IMR-90 (cell line): ENCODE measurements at regions not wholly inside any gene's neighbourhood (a gene's known extent, or its start where the extent isn't known, plus 50 kb on each side); places are given as distances from the start of the nearest gene placed in this dataset.

Experiments
- ATAC-seq: fragments of 200-7000 bp; cut with Tn5 transposase; 2 replicates; pipeline ENCODE4 v1.9.1; 2020; ENCODE audit warnings: low read depth, mild to moderate bottlenecking, moderate library complexity
- BruUV-seq: library from RNA; stranded (reverse); fragments of 400-500 nt; replicated peaks from 2 replicates; lab custom pipeline; 2021; lab: Mats Ljungman, UMichigan
- CTCF ChIA-PET: fragments of 300-600 bp; formaldehyde crosslinking; extraction: SDS; loops from one replicate; lab custom pipeline; 2021; ENCODE audit warnings: antibody characterized with exemption; lab: Yijun Ruan, JAX
- POLR2A ChIA-PET: fragments of 300-600 bp; sonication (Branson Sonifier 250); formaldehyde crosslinking; loops from one replicate; lab custom pipeline; 2022; ENCODE audit warnings: antibody characterized with exemption; ENCODE audit not compliant: unreplicated experiment; lab: Charles Lee
- DNase-seq: peaks from one replicate; pipeline ENCODE4 v3.0.0; 2013
- H2AFZ ChIP-seq: replicated peaks from 2 replicates; pipeline ENCODE3; 2013; ENCODE audit warnings: low read length, mild to moderate bottlenecking; ENCODE audit not compliant: poor library complexity
- H2AK5ac ChIP-seq: 2 replicates; pipeline ENCODE4 v1.6.1; 2013; ENCODE audit warnings: low read depth, low read length, inconsistent platforms
- H2AK9ac ChIP-seq: replicated peaks from 2 replicates; pipeline ENCODE3; 2013; ENCODE audit warnings: mild to moderate bottlenecking, low read depth, low read length, moderate library complexity; ENCODE audit not compliant: poor library complexity
- H2BK120ac ChIP-seq: 2 replicates; pipeline ENCODE4 v1.6.1; 2013; ENCODE audit warnings: low read depth, low read length, inconsistent platforms
- H2BK15ac ChIP-seq: 3 replicates; pipeline ENCODE4 v1.6.1; 2013; ENCODE audit warnings: low read depth, low read length, inconsistent platforms
- H2BK20ac ChIP-seq: 2 replicates; pipeline ENCODE4 v1.6.1; 2013; ENCODE audit warnings: low read depth, mild to moderate bottlenecking, inconsistent platforms, low read length, moderate library complexity
- H2BK5ac ChIP-seq: 2 replicates; pipeline ENCODE4 v1.6.1; 2013; ENCODE audit warnings: mild to moderate bottlenecking, low read depth, low read length, inconsistent platforms; ENCODE audit not compliant: poor library complexity, severe bottlenecking
- H3K14ac ChIP-seq: replicated peaks from 2 replicates; pipeline ENCODE4 v1.6.1; 2013; ENCODE audit warnings: low read depth, low read length, inconsistent platforms
- H3K18ac ChIP-seq: 2 replicates; pipeline ENCODE4 v1.6.1; 2013; ENCODE audit warnings: low read depth, low read length, control low read depth
- H3K23ac ChIP-seq: 2 replicates; pipeline ENCODE4 v1.6.1; 2013; ENCODE audit warnings: low read depth, low read length, inconsistent platforms
- H3K27ac ChIP-seq: 2 replicates; pipeline ENCODE4 v1.5.1; 2013; ENCODE audit warnings: mild to moderate bottlenecking, control low read depth, low read length; ENCODE audit not compliant: insufficient read depth
- H3K27me3 ChIP-seq: 2 replicates; pipeline ENCODE4 v1.6.1; 2013; ENCODE audit warnings: low read length; ENCODE audit not compliant: control insufficient read depth, insufficient read depth
- H3K36me3 ChIP-seq: 2 replicates; pipeline ENCODE4 v1.6.1; 2013; ENCODE audit warnings: low read length, mixed read lengths; ENCODE audit not compliant: control insufficient read depth, insufficient read depth
- H3K4ac ChIP-seq: 2 replicates; pipeline ENCODE4 v1.6.1; 2013; ENCODE audit warnings: low read depth, low read length, inconsistent platforms
- H3K4me1 ChIP-seq: 2 replicates; pipeline ENCODE4 v1.6.1; 2013; ENCODE audit warnings: low read length, mixed read lengths; ENCODE audit not compliant: control insufficient read depth, insufficient read depth
- H3K4me2 ChIP-seq: 2 replicates; pipeline ENCODE4 v1.6.1; 2013; ENCODE audit warnings: low read depth, mild to moderate bottlenecking, control low read depth, low read length, moderate library complexity
- H3K4me3 ChIP-seq: 2 replicates; pipeline ENCODE4 v1.5.1; 2013; ENCODE audit warnings: low read depth, mild to moderate bottlenecking, control low read depth, low read length, moderate library complexity; ENCODE audit not compliant: insufficient read depth
- H3K56ac ChIP-seq: 2 replicates; pipeline ENCODE4 v1.6.1; 2013; ENCODE audit warnings: low read length, inconsistent platforms; ENCODE audit not compliant: insufficient read depth; ENCODE audit errors: extremely low read depth
- H3K79me1 ChIP-seq, 2 experiments: 2 replicates each; pipeline ENCODE4 v1.6.1; 2013; ENCODE audit warnings: low read length in 2 of 2, inconsistent platforms in 1 of 2, low read depth in 1 of 2
- H3K9ac ChIP-seq: 2 replicates; pipeline ENCODE4 v1.6.1; 2013; ENCODE audit warnings: low read depth, low read length, control low read depth
- H3K9me1 ChIP-seq: 2 replicates; pipeline ENCODE4 v1.6.1; 2013; ENCODE audit warnings: low read length, inconsistent platforms; ENCODE audit not compliant: insufficient read depth
- H3K9me3 ChIP-seq: 2 replicates; pipeline ENCODE4 v1.6.1; 2013; ENCODE audit warnings: low read length; ENCODE audit not compliant: control insufficient read depth, insufficient read depth
- H4K20me1 ChIP-seq: 2 replicates; pipeline ENCODE4 v1.6.1; 2013; ENCODE audit warnings: low read length, inconsistent platforms; ENCODE audit not compliant: insufficient read depth
- H4K5ac ChIP-seq: 2 replicates; pipeline ENCODE4 v1.6.1; 2013; ENCODE audit warnings: mild to moderate bottlenecking, low read depth, low read length, control low read depth
- H4K8ac ChIP-seq, 2 experiments: 2 replicates each; pipeline ENCODE4 v1.6.1; 2013; ENCODE audit warnings: low read depth in 2 of 2, low read length in 2 of 2, control low read depth in 1 of 2, inconsistent platforms in 1 of 2
- H4K91ac ChIP-seq: 2 replicates; pipeline ENCODE4 v1.6.1; 2013; ENCODE audit warnings: low read depth, low read length, inconsistent platforms; ENCODE audit not compliant: insufficient read depth
- MXI1 ChIP-seq: IDR thresholded peaks from 2 replicates; pipeline ENCODE4 v1.6.1; 2012; ENCODE audit warnings: low read depth, mild to moderate bottlenecking, low read length, moderate library complexity, borderline replicate concordance
- WGBS, 2 experiments: methylation state at CpG; one replicate each; pipeline versions ENCODE4 v1.1.5 to v1.1.7; 2013; ENCODE audit warnings: missing lambda C conversion rate in 2 of 2; ENCODE audit not compliant: insufficient read length in 1 of 2; ENCODE audit errors: extremely low coverage in 2 of 2; 5-methylcytosine and 5-hydroxymethylcytosine counted together
- dilution Hi-C: fragments of 300-500 bp; cut with HindIII; formaldehyde crosslinking; loops from one replicate; pipeline ENCODE4 v1.14.3; 2018; ENCODE audit warnings: low sequenced_read_pairs; ENCODE audit not compliant: unreplicated experiment
- in situ Hi-C: fragments of 300-500 bp; cut with MboI; formaldehyde crosslinking; loops from 3 replicates; pipeline ENCODE4 v1.14.3; 2019; ENCODE audit warnings: low sequenced_read_pairs, inconsistent platforms, mixed read lengths
- intact Hi-C: fragments of 100-400 bp; cut with micrococcal nuclease; formaldehyde crosslinking; loops from 2 replicates; pipeline ENCODE4 v1.10.0; 2022
- TF ChIP-seq, protein P1 (sequence below): conservative IDR thresholded peaks from 2 replicates; pipeline ENCODE4 v1.5.1; 2012; ENCODE audit warnings: mild to moderate bottlenecking, low read depth, low read length, improper control_type of control experiment

DNA sequence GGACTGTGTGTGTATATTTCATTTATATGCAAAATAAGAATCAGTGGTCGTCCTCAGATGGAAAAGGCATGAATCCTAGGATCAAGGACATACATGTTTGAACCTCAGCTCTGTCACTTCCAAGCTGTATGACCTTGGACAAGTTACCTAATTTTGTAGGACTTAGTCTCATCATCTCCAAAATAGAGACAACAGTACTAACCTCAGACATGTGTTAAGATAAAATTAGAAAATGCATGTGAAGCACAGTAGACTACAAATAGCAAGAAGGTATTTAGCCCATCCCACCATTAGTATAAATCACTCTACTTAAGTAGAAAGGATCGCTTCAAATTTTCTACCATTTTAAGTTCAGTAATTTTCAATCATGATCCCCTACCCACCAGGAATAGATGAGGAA lies 309.8 kb downstream of the ZEB2 start:
- dilution Hi-C loops: no loop called here
- ChIA-PET POLR2A (no interaction called here), CTCF (no interaction called here)

More for the DNA sequence above, 309.8 kb downstream of the ZEB2 start:
- no peak overlapping the region for H2BK20ac ChIP-seq
- no TSS peak for BruUV-seq
- no peak overlapping the region for H2BK15ac ChIP-seq
- H3K23ac ChIP-seq: no peak overlapping the region
- no peak overlapping the region for H4K91ac ChIP-seq
- WGBS, 2 experiments: no CpG with 5 or more reads among the region's 2 CpGs
- no peak overlapping the region for H2BK120ac ChIP-seq
- H3K9me3 ChIP-seq: no peaks in the 10 kb centered on the region
- no peak overlapping the region for H3K14ac ChIP-seq
- H2BK5ac ChIP-seq: no peak overlapping the region
- H4K8ac ChIP-seq: no peak overlapping the region
- TF ChIP-seq, protein P1, sequence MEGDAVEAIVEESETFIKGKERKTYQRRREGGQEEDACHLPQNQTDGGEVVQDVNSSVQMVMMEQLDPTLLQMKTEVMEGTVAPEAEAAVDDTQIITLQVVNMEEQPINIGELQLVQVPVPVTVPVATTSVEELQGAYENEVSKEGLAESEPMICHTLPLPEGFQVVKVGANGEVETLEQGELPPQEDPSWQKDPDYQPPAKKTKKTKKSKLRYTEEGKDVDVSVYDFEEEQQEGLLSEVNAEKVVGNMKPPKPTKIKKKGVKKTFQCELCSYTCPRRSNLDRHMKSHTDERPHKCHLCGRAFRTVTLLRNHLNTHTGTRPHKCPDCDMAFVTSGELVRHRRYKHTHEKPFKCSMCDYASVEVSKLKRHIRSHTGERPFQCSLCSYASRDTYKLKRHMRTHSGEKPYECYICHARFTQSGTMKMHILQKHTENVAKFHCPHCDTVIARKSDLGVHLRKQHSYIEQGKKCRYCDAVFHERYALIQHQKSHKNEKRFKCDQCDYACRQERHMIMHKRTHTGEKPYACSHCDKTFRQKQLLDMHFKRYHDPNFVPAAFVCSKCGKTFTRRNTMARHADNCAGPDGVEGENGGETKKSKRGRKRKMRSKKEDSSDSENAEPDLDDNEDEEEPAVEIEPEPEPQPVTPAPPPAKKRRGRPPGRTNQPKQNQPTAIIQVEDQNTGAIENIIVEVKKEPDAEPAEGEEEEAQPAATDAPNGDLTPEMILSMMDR: no peak
- no peak for TF ChIP-seq MXI1
- no peak overlapping the region for H3K9ac ChIP-seq
- no peaks in the 10 kb centered on the region for H3K27me3 ChIP-seq
- no peak overlapping the region for H2AK9ac ChIP-seq
- no peak overlapping the region for H4K5ac ChIP-seq
- no peak overlapping the region for H3K56ac ChIP-seq
- DNase-seq: no peak
- ATAC-seq: no peak
- H4K20me1 ChIP-seq: no peaks in the 10 kb centered on the region
- H3K4me3 ChIP-seq: no peak overlapping the region
- no peak overlapping the region for H3K4me2 ChIP-seq
- H2AK5ac ChIP-seq: no peak overlapping the region
- H3K18ac ChIP-seq: no peak overlapping the region
- no peaks in the 10 kb centered on the region for H3K36me3 ChIP-seq
- in situ Hi-C loops: no loop called here
- no peaks in the 10 kb centered on the region for H3K79me1 ChIP-seq
- no peaks in the 10 kb centered on the region for H3K4me1 ChIP-seq
- 0 out of 2 replicates have a peak, but pooled peaks cover 2% of the 10 kb centered on the region for H3K9me1 ChIP-seq
- no peak overlapping the region for H3K4ac ChIP-seq
- H2AFZ ChIP-seq: no peak overlapping the region
- intact Hi-C loops: no loop called here
- H3K27ac ChIP-seq: no peak overlapping the region
